SK-N-SH (cell line): ENCODE measurements at regions not wholly inside any gene's neighbourhood (a gene's known extent, or its start where the extent isn't known, plus 50 kb on each side); places are given as distances from the start of the nearest gene placed in this dataset.

Experiments used
- CTCF ChIA-PET: fragments of 300-600, 350-600 bp; formaldehyde crosslinking; extraction: SDS; loops from one replicate; lab custom pipeline; 2021; lab: Yijun Ruan, JAX
- POLR2A ChIA-PET: fragments of 350-600 bp; sonication (Branson Sonifier 250); formaldehyde crosslinking; extraction: SDS; loops from one replicate; lab custom pipeline; 2020; ENCODE audit warnings: antibody characterized with exemption, inconsistent platforms; lab: Yijun Ruan, JAX
- DNase-seq: peaks from one replicate; pipeline ENCODE4 v3.0.0; 2012
- H2AFZ ChIP-seq: fragments of 200-600 bp; sonication (generic); 2 replicates; pipeline ENCODE4 v1.8.1; 2016; ENCODE audit warnings: antibody characterized with exemption, mild to moderate bottlenecking, low read depth
- H3F3A ChIP-seq: fragments of 200-600 bp; sonication (generic); replicated peaks from 2 replicates; pipeline ENCODE3; 2016; ENCODE audit warnings: antibody characterized with exemption, mild to moderate bottlenecking; ENCODE audit not compliant: insufficient read depth
- H3K27ac ChIP-seq, 2 experiments: fragments of 200-500 bp in 1 of 2; fragments of 200-600 bp in 1 of 2; sonication (Bioruptor generic) in 1 of 2; sonication (generic), shearing (Covaris generic) in 1 of 2; 2 replicates each; pipeline versions ENCODE4 v1.5.1 to v1.6.1; 2014 to 2016; ENCODE audit warnings: low read depth in 2 of 2, inconsistent platforms in 1 of 2, low read length in 1 of 2, mild to moderate bottlenecking in 1 of 2, mixed read lengths in 1 of 2
- H3K27me3 ChIP-seq: fragments of 200-600 bp; sonication (generic), shearing (Covaris generic); 2 replicates; pipeline ENCODE4 v1.6.1; 2016; ENCODE audit warnings: mixed run types; ENCODE audit not compliant: insufficient read depth
- H3K36me3 ChIP-seq, 2 experiments: fragments of 200-500 bp in 1 of 2; fragments of 200-600 bp in 1 of 2; sonication (Bioruptor generic) in 1 of 2; sonication (generic) in 1 of 2; replicated peaks in 1 of 2; 2 replicates each; pipeline versions ENCODE3 to v1.5.1; 2014 to 2016; ENCODE audit warnings: low read length in 1 of 2, mild to moderate bottlenecking in 1 of 2; ENCODE audit not compliant: insufficient read depth in 2 of 2, control insufficient read depth in 1 of 2
- H3K4me1 ChIP-seq, 2 experiments: fragments of 200-500 bp in 1 of 2; fragments of 200-600 bp in 1 of 2; sonication (Bioruptor generic) in 1 of 2; sonication (generic), shearing (Covaris generic) in 1 of 2; 2 replicates each; pipeline versions ENCODE4 v1.5.1 to v1.6.1; 2014 to 2016; ENCODE audit warnings: low read depth in 1 of 2, low read length in 1 of 2, mixed run types in 1 of 2; ENCODE audit not compliant: insufficient read depth in 2 of 2, control insufficient read depth in 1 of 2
- H3K4me2 ChIP-seq: fragments of 200-600 bp; sonication (generic), shearing (Covaris generic); 2 replicates; pipeline ENCODE4 v1.6.1; 2017; ENCODE audit warnings: mixed run types
- H3K4me3 ChIP-seq, 2 experiments: fragments of 200-500 bp in 1 of 2; fragments of 200-600 bp in 1 of 2; sonication (Bioruptor generic) in 1 of 2; sonication (generic), shearing (Covaris generic) in 1 of 2; 2 replicates each; pipeline versions ENCODE4 v1.5.1 to v1.8.1; 2014 to 2016; ENCODE audit warnings: low read depth in 2 of 2, inconsistent platforms in 1 of 2, low read length in 1 of 2, mild to moderate bottlenecking in 1 of 2, mixed read lengths in 1 of 2, moderate library complexity in 1 of 2
- H3K79me2 ChIP-seq: fragments of 200-600 bp; sonication (generic); 2 replicates; pipeline ENCODE4 v1.8.1; 2017; ENCODE audit warnings: mild to moderate bottlenecking; ENCODE audit not compliant: insufficient read depth
- H3K9ac ChIP-seq: fragments of 200-600 bp; sonication (generic); 2 replicates; pipeline ENCODE4 v1.6.1; 2017; ENCODE audit warnings: mixed run types
- H3K9me2 ChIP-seq: fragments of 200-600 bp; sonication (generic); 2 replicates; pipeline ENCODE4 v1.6.1; 2017; ENCODE audit warnings: mixed run types
- H3K9me3 ChIP-seq: fragments of 200-600 bp; sonication (generic); 2 replicates; pipeline ENCODE4 v1.6.1; 2017; ENCODE audit warnings: mixed run types, mild to moderate bottlenecking, moderate library complexity
- H4K20me1 ChIP-seq: fragments of 200-600 bp; sonication (generic); 2 replicates; pipeline ENCODE4 v1.6.1; 2017; ENCODE audit warnings: mild to moderate bottlenecking, mixed run types; ENCODE audit not compliant: insufficient read depth
- CHD2 ChIP-seq: fragments of 150-350 bp; IDR thresholded peaks from 2 replicates; pipeline ENCODE4 v1.6.1; 2018; ENCODE audit warnings: low read length; ENCODE audit not compliant: partially characterized antibody
- CTCF ChIP-seq: fragments of 200-600 bp; sonication (generic); IDR thresholded peaks from 2 replicates; pipeline ENCODE4 v1.6.1; 2017; ENCODE audit warnings: antibody characterized with exemption, mild to moderate bottlenecking, moderate library complexity
- ELF1 ChIP-seq: IDR thresholded peaks from 2 replicates; pipeline ENCODE4 v1.4.0; 2012
- EZH2phosphoT487 ChIP-seq: fragments of 200-600 bp; sonication (generic); IDR thresholded peaks from 2 replicates; pipeline ENCODE4 v1.6.1; 2017; ENCODE audit warnings: low read depth, mixed run types, mild to moderate bottlenecking, antibody characterized with exemption, moderate library complexity, borderline replicate concordance
- FOXJ3 ChIP-seq: sonication (generic); formaldehyde crosslinking; IDR thresholded peaks from 2 replicates; pipeline ENCODE4 v1.5.1; 2020; ENCODE audit warnings: mild to moderate bottlenecking, missing genetic modification reagents
- FOXM1 ChIP-seq: IDR thresholded peaks from 2 replicates; pipeline ENCODE4 v1.4.0; 2012; ENCODE audit warnings: low read depth, mild to moderate bottlenecking
- GATA2 ChIP-seq: sonication (generic); formaldehyde crosslinking; IDR thresholded peaks from 2 replicates; pipeline ENCODE4 v1.5.0; 2020; ENCODE audit warnings: mild to moderate bottlenecking, missing genetic modification reagents
- JUND ChIP-seq: IDR thresholded peaks from 2 replicates; pipeline ENCODE4 v1.4.0; 2012
- MEF2A ChIP-seq: IDR thresholded peaks from 2 replicates; pipeline ENCODE4 v1.4.0; 2012; ENCODE audit warnings: low read depth, borderline replicate concordance
- NRF1 ChIP-seq: IDR thresholded peaks from 2 replicates; pipeline ENCODE4 v1.6.1; 2012; ENCODE audit warnings: low read depth, mild to moderate bottlenecking, low read length
- REST ChIP-seq: IDR thresholded peaks from 2 replicates; pipeline ENCODE4 v1.6.1; 2012; ENCODE audit warnings: mild to moderate bottlenecking, low read depth, low read length, moderate library complexity
- SMC3 ChIP-seq: IDR thresholded peaks from 2 replicates; pipeline ENCODE4 v1.6.1; 2012; ENCODE audit warnings: low read depth, low read length, improper control_type of control experiment
- TCF12 ChIP-seq: IDR thresholded peaks from 2 replicates; pipeline ENCODE4 v1.4.0; 2012
- TEAD4 ChIP-seq: IDR thresholded peaks from 2 replicates; pipeline ENCODE4 v1.4.0; 2012; ENCODE audit warnings: mild to moderate bottlenecking, borderline replicate concordance; ENCODE audit not compliant: insufficient read depth
- YY1 ChIP-seq: IDR thresholded peaks from 2 replicates; pipeline ENCODE4 v1.4.0; 2012; ENCODE audit warnings: low read depth, mild to moderate bottlenecking
- WGBS: methylation state at CpG from one replicate; pipeline ENCODE4 v1.1.6; 2017; ENCODE audit warnings: low lambda C conversion rate; 5-methylcytosine and 5-hydroxymethylcytosine counted together
- TF ChIP-seq, protein P1 (sequence below): IDR thresholded peaks from 2 replicates; pipeline ENCODE4; 2012

GRCh38 chr10:30788307-30788706 is 158.8 kb upstream of the LYZL2 start:
- Histone ChIP-seq H3K9me2 (no peaks in the 10 kb centered on the region), H3K9me3 (no peaks in the 10 kb centered on the region), H3F3A (peaks cover 3% of the 10 kb centered on the region), H3K27ac (no peak overlapping the region), H4K20me1 (no peaks in the 10 kb centered on the region), H3K9ac (no peak overlapping the region), H3K36me3 (no peaks in the 10 kb centered on the region), H3K79me2 (no peaks in the 10 kb centered on the region), H3K4me3 (no peak overlapping the region), H2AFZ (no peak overlapping the region), H3K4me2 (no peak overlapping the region), H3K4me1 (peaks cover 14 to 17% of the 10 kb centered on the region in 2 experiments; a peak in 3 of 4 replicates), H3K27me3 (no peaks in the 10 kb centered on the region)
- CTCF ChIA-PET: interaction anchor here (1.0 kb wide), 1 partner anchor 15 kb away, joined by 3 read pairs; no protein-coding TSS in a partner anchor
- 50% methylated on average over 3 of the region's 3 CpGs for WGBS
- no peak for DNase-seq
- POLR2A ChIA-PET: no interaction called here
- TF ChIP-seq YY1 (no peak), FOXM1 (no peak), ELF1 (no peak), GATA2 (CRISPR knock-in tag) (no peak), EZH2phosphoT487 (no peak), JUND (no peak), CHD2 (no peak), FOXJ3 (no peak), CTCF (no peak), MEF2A (no peak), REST (no peak), TEAD4 (no peak), SMC3 (no peak), NRF1 (no peak), TCF12 (no peak)
- TF ChIP-seq, protein P1, sequence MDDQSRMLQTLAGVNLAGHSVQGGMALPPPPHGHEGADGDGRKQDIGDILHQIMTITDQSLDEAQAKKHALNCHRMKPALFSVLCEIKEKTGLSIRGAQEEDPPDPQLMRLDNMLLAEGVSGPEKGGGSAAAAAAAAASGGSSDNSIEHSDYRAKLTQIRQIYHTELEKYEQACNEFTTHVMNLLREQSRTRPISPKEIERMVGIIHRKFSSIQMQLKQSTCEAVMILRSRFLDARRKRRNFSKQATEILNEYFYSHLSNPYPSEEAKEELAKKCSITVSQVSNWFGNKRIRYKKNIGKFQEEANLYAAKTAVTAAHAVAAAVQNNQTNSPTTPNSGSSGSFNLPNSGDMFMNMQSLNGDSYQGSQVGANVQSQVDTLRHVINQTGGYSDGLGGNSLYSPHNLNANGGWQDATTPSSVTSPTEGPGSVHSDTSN: no peak
